ENCODE measurements at regions not wholly inside any gene's neighbourhood (a gene's known extent, or its start where the extent isn't known, plus 50 kb on each side); places are given as distances from the start of the nearest gene placed in this dataset.

GRCh38 chr2:204039298-204039838, 102.8 kb downstream of the ICOS start:
- no peak for DNase-seq
- no peak for ATAC-seq

GRCh38 chr2:204040016-204040415, 103.5 kb downstream of the ICOS start:
- intact Hi-C loops (cut with DNase I, micrococcal nuclease): no loop called here
- DNase-seq (no peak), ATAC-seq (peak; percentile 81)

More at GRCh38 chr2:204039298-204039838, 102.8 kb downstream of the ICOS start:
- intact Hi-C loops (cut with DNase I, micrococcal nuclease): no loop called here

- intact Hi-C loops (cut with DNase I, micrococcal nuclease): no loop called here
- no peak for DNase-seq
- ATAC-seq: no peak
Observed at GRCh38 chr2:204042401-204042800, 105.8 kb downstream of the ICOS start.

GRCh38 chr2:204046145-204046544, 109.6 kb downstream of the ICOS start:
- intact Hi-C loops (cut with DNase I, micrococcal nuclease): no loop called here
- ATAC-seq: no peak
- no peak for DNase-seq

GRCh38 chr2:204049635-204050034, 113.1 kb downstream of the ICOS start:
- no peak for DNase-seq
- intact Hi-C loops (cut with DNase I, micrococcal nuclease): no loop called here
- no peak for ATAC-seq

GRCh38 chr2:204050681-204051080, 114.1 kb downstream of the ICOS start:
- ATAC-seq (no peak), DNase-seq (no peak)
- intact Hi-C loops (cut with DNase I, micrococcal nuclease): no loop called here

- intact Hi-C loops (cut with DNase I, micrococcal nuclease): no loop called here
- no peak for ATAC-seq
- no peak for DNase-seq
Observed at GRCh38 chr2:204051476-204051875, 114.9 kb downstream of the ICOS start.

- ATAC-seq (no peak), DNase-seq (no peak)
- intact Hi-C loops (cut with DNase I, micrococcal nuclease): no loop called here
Observed at GRCh38 chr2:204051984-204052556, 115.5 kb downstream of the ICOS start.

- intact Hi-C loops (cut with DNase I, micrococcal nuclease): no loop called here
- ATAC-seq (no peak), DNase-seq (no peak)
Observed at GRCh38 chr2:204059016-204059415, 122.5 kb downstream of the ICOS start.

- no peak for ATAC-seq
Observed at GRCh38 chr2:204060841-204061240, 124.3 kb downstream of the ICOS start.

GRCh38 chr2:204061241-204061640, 124.7 kb downstream of the ICOS start:
- no peak for DNase-seq
- no peak for ATAC-seq
- intact Hi-C loops (cut with DNase I, micrococcal nuclease): no loop called here

More at GRCh38 chr2:204060841-204061240, 124.3 kb downstream of the ICOS start:
- intact Hi-C loops (cut with DNase I, micrococcal nuclease): no loop called here
- DNase-seq: no peak

GRCh38 chr2:204064119-204064518, 127.6 kb downstream of the ICOS start:
- no peak for DNase-seq
- ATAC-seq: no peak
- intact Hi-C loops (cut with DNase I, micrococcal nuclease): no loop called here

- DNase-seq (no peak), ATAC-seq (no peak)
- intact Hi-C loops (cut with DNase I, micrococcal nuclease): no loop called here
Observed at GRCh38 chr2:204065566-204065965, 129.0 kb downstream of the ICOS start.

GRCh38 chr2:204066051-204066450, 129.5 kb downstream of the ICOS start:
- intact Hi-C loops (cut with DNase I, micrococcal nuclease): no loop called here
- DNase-seq (no peak), ATAC-seq (no peak)

GRCh38 chr2:204069804-204070203, 133.2 kb downstream of the ICOS start:
- intact Hi-C loops (cut with DNase I, micrococcal nuclease): no loop called here
- DNase-seq (no peak), ATAC-seq (no peak)

GRCh38 chr2:204072443-204073324, 136.1 kb downstream of the ICOS start:
- intact Hi-C loops (cut with DNase I, micrococcal nuclease): no loop called here
- peak in 1 of 2 donors; percentile 31 for DNase-seq
- ATAC-seq: no peak

GRCh38 chr2:204074456-204074855, 137.9 kb downstream of the ICOS start:
- intact Hi-C loops (cut with DNase I, micrococcal nuclease): no loop called here
- ATAC-seq: no peak
- DNase-seq: no peak

- ATAC-seq: no peak
- no peak for DNase-seq
- intact Hi-C loops (cut with DNase I, micrococcal nuclease): no loop called here
Observed at GRCh38 chr2:204078003-204078698, 141.6 kb downstream of the ICOS start.

- ATAC-seq: no peak
- intact Hi-C loops (cut with DNase I, micrococcal nuclease): no loop called here
- DNase-seq: no peak
Observed at GRCh38 chr2:204081487-204082425, 145.2 kb downstream of the ICOS start.
